ENCODE measurements at regions not wholly inside any gene's neighbourhood (a gene's known extent, or its start where the extent isn't known, plus 50 kb on each side); places are given as distances from the start of the nearest gene placed in this dataset.

DNA sequence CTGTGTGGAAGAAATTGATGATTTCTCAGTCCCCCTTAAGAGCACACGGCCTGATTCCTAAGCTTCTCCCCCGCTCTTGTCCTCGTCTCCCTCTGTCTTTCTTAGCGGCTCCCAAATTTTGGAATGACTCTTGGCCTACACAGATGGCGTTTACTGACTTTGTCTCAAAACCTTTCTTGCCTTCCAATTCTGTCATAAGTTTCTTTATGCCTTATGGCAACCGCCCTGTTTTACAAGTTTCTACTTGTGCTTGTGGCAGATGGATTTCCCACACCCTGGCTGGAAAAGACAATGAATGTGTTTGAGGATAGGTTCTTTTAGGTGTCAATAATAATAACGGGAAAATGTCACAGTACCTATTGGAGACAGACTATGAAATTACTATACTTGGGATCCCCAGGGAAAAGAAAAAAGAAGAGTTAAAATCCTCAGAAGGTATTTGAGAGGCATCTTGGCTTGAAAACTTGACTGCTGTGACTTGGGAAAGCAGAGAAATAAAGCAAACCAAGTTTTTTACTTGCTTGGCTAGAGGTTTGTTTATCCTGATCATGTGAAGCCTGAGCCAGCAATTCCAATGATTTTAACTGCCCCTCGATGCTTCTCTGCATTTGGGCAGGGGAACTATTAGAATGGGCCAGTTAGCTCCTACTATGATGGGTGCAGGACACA is 276.4 kb downstream of the HRH4 start:
- DNase-seq (ENCODE audit: low spot score) (no peak), ATAC-seq (ENCODE audit: low FRiP score) (no peak)
- TF ChIP-seq, protein P1, sequence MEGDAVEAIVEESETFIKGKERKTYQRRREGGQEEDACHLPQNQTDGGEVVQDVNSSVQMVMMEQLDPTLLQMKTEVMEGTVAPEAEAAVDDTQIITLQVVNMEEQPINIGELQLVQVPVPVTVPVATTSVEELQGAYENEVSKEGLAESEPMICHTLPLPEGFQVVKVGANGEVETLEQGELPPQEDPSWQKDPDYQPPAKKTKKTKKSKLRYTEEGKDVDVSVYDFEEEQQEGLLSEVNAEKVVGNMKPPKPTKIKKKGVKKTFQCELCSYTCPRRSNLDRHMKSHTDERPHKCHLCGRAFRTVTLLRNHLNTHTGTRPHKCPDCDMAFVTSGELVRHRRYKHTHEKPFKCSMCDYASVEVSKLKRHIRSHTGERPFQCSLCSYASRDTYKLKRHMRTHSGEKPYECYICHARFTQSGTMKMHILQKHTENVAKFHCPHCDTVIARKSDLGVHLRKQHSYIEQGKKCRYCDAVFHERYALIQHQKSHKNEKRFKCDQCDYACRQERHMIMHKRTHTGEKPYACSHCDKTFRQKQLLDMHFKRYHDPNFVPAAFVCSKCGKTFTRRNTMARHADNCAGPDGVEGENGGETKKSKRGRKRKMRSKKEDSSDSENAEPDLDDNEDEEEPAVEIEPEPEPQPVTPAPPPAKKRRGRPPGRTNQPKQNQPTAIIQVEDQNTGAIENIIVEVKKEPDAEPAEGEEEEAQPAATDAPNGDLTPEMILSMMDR (IDR thresholded peaks at IDR 0.05): no peak

DNA sequence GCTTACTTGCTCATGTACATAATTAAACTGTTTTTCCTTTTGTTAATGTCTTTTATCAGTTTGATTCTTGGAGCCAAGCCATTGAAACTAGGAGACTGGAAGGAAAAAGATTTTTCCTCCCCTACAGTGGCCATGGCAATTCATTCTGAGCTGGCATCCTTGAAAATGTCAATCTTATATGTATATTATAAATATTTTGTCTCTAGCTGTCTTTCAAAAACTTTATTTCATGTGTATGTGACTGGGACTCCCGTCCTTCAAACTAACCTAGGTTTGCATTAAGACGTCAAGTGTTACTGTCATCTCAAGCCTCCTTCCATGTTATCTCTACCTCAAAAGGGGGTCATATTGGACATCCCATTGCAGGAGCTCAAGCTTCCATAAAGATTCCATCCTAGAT is 280.4 kb downstream of the HRH4 start:
- no peak for DNase-seq (ENCODE audit: low spot score)
- ATAC-seq (ENCODE audit: low FRiP score): no peak
- TF ChIP-seq, protein P1 (IDR thresholded peaks at IDR 0.05): no peak

DNA sequence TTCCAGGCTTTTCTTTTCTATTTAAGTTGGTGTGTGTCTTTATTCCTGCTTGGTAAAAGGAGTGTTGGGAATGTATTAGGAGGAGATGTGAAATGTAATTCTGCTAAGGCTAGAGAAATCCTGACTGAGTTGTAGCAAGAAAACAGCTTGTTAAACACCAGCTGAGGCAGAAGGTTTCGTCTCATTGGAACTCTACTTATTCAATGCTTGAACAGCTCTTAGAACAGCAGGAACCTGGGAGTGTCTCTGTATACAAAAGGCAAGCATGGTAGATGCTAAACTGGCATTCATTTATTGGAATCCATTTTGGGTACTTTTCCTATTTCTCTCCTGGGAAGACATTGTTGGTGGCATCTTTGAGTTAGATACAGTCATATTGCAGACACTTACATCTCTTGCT is 280.9 kb downstream of the HRH4 start:
- DNase-seq (ENCODE audit: low spot score): no peak
- ATAC-seq (ENCODE audit: low FRiP score): no peak
- TF ChIP-seq, protein P1 (IDR thresholded peaks at IDR 0.05): no peak

DNA sequence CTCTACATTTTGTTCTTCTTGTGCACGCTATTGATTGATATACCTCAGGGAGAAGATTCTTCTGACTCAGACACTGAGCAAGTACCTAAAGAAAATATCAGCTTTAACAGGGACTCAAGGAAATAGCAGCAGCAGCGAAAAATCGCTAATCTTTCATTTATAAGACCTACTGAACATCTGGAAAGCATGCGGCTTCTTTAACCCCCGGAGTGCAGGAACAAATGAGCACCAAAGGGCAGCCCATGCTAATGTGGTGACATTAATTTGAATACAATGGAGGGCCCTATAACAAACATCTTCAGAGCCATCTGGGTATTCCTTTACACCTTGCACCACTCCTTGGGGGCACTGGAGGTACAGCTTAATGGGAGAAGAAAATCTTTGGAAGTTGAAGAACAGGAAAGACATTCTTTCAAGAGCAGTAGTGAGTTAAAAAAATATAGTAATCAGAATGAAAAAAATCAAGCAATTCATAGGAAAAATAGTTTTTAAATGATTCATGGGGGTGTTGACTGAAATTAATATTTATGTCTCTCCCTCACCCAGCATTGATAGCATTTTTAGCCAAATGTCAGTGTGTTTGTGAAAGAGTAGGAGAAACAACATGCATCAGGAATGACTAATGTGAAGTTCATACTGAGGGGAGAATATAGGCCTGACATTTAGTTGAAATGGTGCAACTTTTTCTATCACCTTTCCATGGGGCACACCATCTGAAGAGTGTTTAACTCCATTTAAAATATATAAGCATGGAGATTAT is 281.7 kb downstream of the HRH4 start:
- TF ChIP-seq, protein P1 (IDR thresholded peaks at IDR 0.05): no peak

DNA sequence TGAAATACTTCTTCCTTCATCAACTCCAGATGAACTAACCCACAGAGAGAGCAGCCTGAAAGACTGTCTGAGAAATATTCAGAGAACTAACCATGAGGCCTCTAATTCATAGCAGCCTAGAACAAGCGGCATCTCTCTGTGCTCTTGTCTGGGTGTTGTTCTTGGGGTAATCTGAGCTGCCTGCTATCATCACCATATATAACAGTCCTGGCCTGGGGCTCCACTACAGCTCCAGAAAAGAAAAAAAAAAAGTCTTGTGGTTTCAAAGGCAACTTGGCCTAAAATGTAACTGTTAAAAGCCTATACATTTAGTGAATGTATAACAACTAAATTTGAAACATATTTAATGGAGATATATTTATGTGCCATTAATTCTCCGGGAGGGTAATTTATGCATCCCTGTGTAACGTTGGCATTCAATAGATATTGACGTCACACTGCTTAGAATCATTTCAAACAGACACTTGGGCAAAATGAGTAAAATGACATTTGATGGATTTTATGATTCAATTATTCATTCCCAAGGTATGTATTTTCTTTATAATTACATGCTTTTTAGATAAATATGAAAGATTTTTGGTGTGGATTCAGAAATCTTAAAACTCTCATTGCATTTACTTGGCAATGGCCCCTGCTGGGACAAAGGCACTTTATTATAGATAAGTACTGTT is 294.3 kb downstream of the HRH4 start:
- DNase-seq (ENCODE audit: low spot score) (no peak), ATAC-seq (ENCODE audit: low FRiP score) (no peak)
- TF ChIP-seq, protein P1 (IDR thresholded peaks at IDR 0.05): no peak

More for the DNA sequence above, 281.7 kb downstream of the HRH4 start:
- DNase-seq (ENCODE audit: low spot score) (no peak), ATAC-seq (ENCODE audit: low FRiP score) (peak; percentile 88)

DNA sequence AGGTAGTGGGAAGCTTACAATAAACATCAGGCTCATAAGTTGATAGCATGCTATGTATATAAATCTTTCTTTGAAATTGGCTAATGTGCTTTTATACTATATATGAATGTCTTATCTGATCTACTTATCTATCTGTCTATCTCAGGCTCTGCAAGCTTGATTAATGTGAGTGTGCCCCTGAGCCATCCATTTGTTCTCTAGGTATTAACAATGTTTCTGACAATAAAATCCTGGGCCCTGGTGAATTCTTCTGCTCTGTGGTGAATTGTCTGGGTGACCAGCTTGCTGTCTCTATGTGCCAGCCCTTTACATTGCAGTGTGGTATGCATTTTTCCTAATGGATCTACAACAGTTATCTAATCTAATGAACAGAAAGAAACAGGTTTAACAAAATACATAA is 295.9 kb downstream of the HRH4 start:
- DNase-seq (ENCODE audit: low spot score): no peak
- TF ChIP-seq, protein P1 (IDR thresholded peaks at IDR 0.05): no peak
- no peak for ATAC-seq (ENCODE audit: low FRiP score)
